Right renal pelvis (tissue), 4 donors: ENCODE measurements at regions not wholly inside any gene's neighbourhood (a gene's known extent, or its start where the extent isn't known, plus 50 kb on each side); places are given as distances from the start of the nearest gene placed in this dataset.

ENCODE experiments used
- DNase-seq, 4 donors: peaks; one replicate each; pipeline ENCODE4 v3.0.0-alpha.2; 2013; ENCODE audit warnings: low read depth in 4 of 4, low spot score in 3 of 4, missing footprints in 1 of 4

- DNase-seq: no peak
These were observed 190.6 kb upstream of the GRIK2 start for GRCh38 chr6:101202867-101203374.

GRCh38 chr6:101203664-101204063, 189.8 kb upstream of the GRIK2 start:
- no peak for DNase-seq

GRCh38 chr6:101208152-101208551, 185.4 kb upstream of the GRIK2 start:
- no peak for DNase-seq

- no peak for DNase-seq
These were observed 180.9 kb upstream of the GRIK2 start for GRCh38 chr6:101212640-101213039.

GRCh38 chr6:101222007-101222406, 171.5 kb upstream of the GRIK2 start:
- no peak for DNase-seq

- DNase-seq: no peak
These were observed 168.8 kb upstream of the GRIK2 start for GRCh38 chr6:101224751-101225150.

GRCh38 chr6:101226677-101227135, 166.8 kb upstream of the GRIK2 start:
- DNase-seq: no peak

- DNase-seq: no peak
These were observed 162.6 kb upstream of the GRIK2 start for GRCh38 chr6:101230866-101231265.

GRCh38 chr6:101231606-101232235, 161.8 kb upstream of the GRIK2 start:
- DNase-seq: no peak

GRCh38 chr6:101232961-101233360, 160.5 kb upstream of the GRIK2 start:
- DNase-seq: no peak

GRCh38 chr6:101236709-101237108, 156.8 kb upstream of the GRIK2 start:
- no peak for DNase-seq

GRCh38 chr6:101241442-101241841, 152.1 kb upstream of the GRIK2 start:
- DNase-seq: no peak

GRCh38 chr6:101249470-101249869, 144.0 kb upstream of the GRIK2 start:
- DNase-seq: no peak

- DNase-seq: no peak
These were observed 136.3 kb upstream of the GRIK2 start for GRCh38 chr6:101257163-101257562.

GRCh38 chr6:101259505-101259904, 134.0 kb upstream of the GRIK2 start:
- DNase-seq: no peak

GRCh38 chr6:101263596-101263995, 129.9 kb upstream of the GRIK2 start:
- DNase-seq: no peak

GRCh38 chr6:101266063-101266462, 127.4 kb upstream of the GRIK2 start:
- no peak for DNase-seq

- DNase-seq: no peak
These were observed 125.0 kb upstream of the GRIK2 start for GRCh38 chr6:101268541-101268940.

GRCh38 chr6:101275251-101275650, 118.3 kb upstream of the GRIK2 start:
- no peak for DNase-seq

- no peak for DNase-seq
These were observed 117.4 kb upstream of the GRIK2 start for GRCh38 chr6:101276066-101276465.

- no peak for DNase-seq
These were observed 114.1 kb upstream of the GRIK2 start for GRCh38 chr6:101279410-101279809.

- DNase-seq: no peak
These were observed 112.2 kb upstream of the GRIK2 start for GRCh38 chr6:101281266-101281665.

- no peak for DNase-seq
These were observed 109.4 kb upstream of the GRIK2 start for GRCh38 chr6:101284131-101284530.
